HEK293 (cell line): ENCODE measurements at regions not wholly inside any gene's neighbourhood (a gene's known extent, or its start where the extent isn't known, plus 50 kb on each side); places are given as distances from the start of the nearest gene placed in this dataset.

Experiments used
- CTCF ChIP-seq: fragments of 450-650 bp; formaldehyde crosslinking; IDR thresholded peaks from 2 replicates; pipeline ENCODE4 v1.5.1; 2016; ENCODE audit warnings: missing biosample characterization, missing genetic modification characterization
- MYNN ChIP-seq: fragments of 450-650 bp; formaldehyde crosslinking; IDR thresholded peaks from 2 replicates; pipeline ENCODE4 v1.5.1; 2016; ENCODE audit warnings: missing biosample characterization, missing genetic modification characterization, borderline replicate concordance
- MZF1 ChIP-seq: fragments of 450-650 bp; formaldehyde crosslinking; IDR thresholded peaks from 2 replicates; pipeline ENCODE4 v1.5.1; 2017; ENCODE audit warnings: missing biosample characterization, missing genetic modification characterization, borderline replicate concordance
- PRDM1 ChIP-seq: fragments of 450-650 bp; formaldehyde crosslinking; IDR thresholded peaks from 2 replicates; pipeline ENCODE4; 2016; ENCODE audit warnings: missing biosample characterization, missing genetic modification characterization
- PRDM4 ChIP-seq: fragments of 450-650 bp; formaldehyde crosslinking; IDR thresholded peaks from 2 replicates; pipeline ENCODE4 v1.5.1; 2017; ENCODE audit warnings: missing biosample characterization, missing genetic modification characterization
- ZBTB21 ChIP-seq: fragments of 450-650 bp; formaldehyde crosslinking; IDR thresholded peaks from 2 replicates; pipeline ENCODE4 v1.5.1; 2017; ENCODE audit warnings: missing biosample characterization, missing genetic modification characterization
- ZNF433 ChIP-seq: fragments of 450-650 bp; formaldehyde crosslinking; IDR thresholded peaks from 2 replicates; pipeline ENCODE4 v1.5.1; 2016; ENCODE audit warnings: missing biosample characterization, missing genetic modification characterization, low read depth
- ZNF529 ChIP-seq: fragments of 450-650 bp; formaldehyde crosslinking; IDR thresholded peaks from 2 replicates; pipeline ENCODE4 v1.5.1; 2017; ENCODE audit warnings: missing genetic modification characterization, missing biosample characterization; ENCODE audit not compliant: insufficient replicate concordance
- ZNF658 ChIP-seq: fragments of 450-650 bp; formaldehyde crosslinking; IDR thresholded peaks from 2 replicates; pipeline ENCODE4; 2016; ENCODE audit warnings: missing biosample characterization, missing genetic modification characterization
- ZNF747 ChIP-seq: fragments of 450-650 bp; formaldehyde crosslinking; IDR thresholded peaks from 2 replicates; pipeline ENCODE4 v1.5.1; 2016; ENCODE audit warnings: missing biosample characterization, missing genetic modification characterization

GRCh38 chr9:18056993-18057369, 417.0 kb upstream of the ADAMTSL1 start:
- no peak for TF ChIP-seq MZF1
- TF ChIP-seq ZNF658 (tag by site-specific recombination): no peak
- no peak for TF ChIP-seq ZNF529
- no peak for TF ChIP-seq MYNN (tag by site-specific recombination)
- no peak for TF ChIP-seq PRDM1 (tag by site-specific recombination)
- TF ChIP-seq ZNF433 (tag by site-specific recombination): no peak
- no peak for TF ChIP-seq PRDM4
- no peak for TF ChIP-seq ZBTB21
- no peak for TF ChIP-seq ZNF747 (tag by site-specific recombination)
- no peak for TF ChIP-seq CTCF (tag by site-specific recombination)
